ENCODE measurements at regions not wholly inside any gene's neighbourhood (a gene's known extent, or its start where the extent isn't known, plus 50 kb on each side); places are given as distances from the start of the nearest gene placed in this dataset.

DNA sequence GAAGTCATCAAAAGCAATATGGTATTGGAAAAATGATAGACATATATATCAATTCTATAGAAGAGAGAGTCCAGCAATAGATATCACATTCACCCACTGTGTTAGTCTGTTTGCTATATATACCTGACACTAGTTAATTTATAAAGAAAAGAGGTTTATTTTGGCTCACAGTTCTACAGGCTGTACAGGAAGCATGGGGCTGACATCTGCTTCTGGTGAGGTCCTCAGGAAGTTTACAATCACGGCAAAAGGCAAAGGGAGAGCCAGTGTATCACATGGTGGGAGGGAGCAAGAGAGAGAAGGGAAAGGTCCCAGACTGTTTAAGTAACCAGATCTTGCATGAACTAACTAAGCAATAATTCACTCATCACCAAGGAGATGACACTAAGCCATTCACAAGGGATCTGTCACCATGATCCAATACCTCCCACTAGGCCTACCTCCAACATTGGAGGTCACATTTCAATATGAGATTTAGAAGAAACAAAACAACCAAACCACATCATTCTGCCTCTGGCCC is 470.6 kb downstream of the METTL4 start:
- Histone ChIP-seq H3K9ac (ENCODE audit: low read depth, low read length, poor library complexity) (no peak overlapping the region), H3K27ac (replicated peaks; ENCODE audit: low read length) (no peak overlapping the region), H3K4me1 (ENCODE audit: control insufficient read depth in 2 of 2, insufficient read depth in 1 of 2, low read depth in 1 of 2, low read length in 2 of 2) (no peaks in the 10 kb centered on the region), H3K4ac (ENCODE audit: low read length) (no peak overlapping the region), H3K18ac (ENCODE audit: low read length) (no peak overlapping the region), H3K79me1 (ENCODE audit: low read depth, low read length) (no peaks in the 10 kb centered on the region), H4K91ac (ENCODE audit: low read depth, low read length, poor library complexity) (no peak overlapping the region), H3K4me3 (ENCODE audit: low read length in 2 of 2) (no peak overlapping the region), H2BK120ac (ENCODE audit: low read depth, low read length) (no peak overlapping the region), H2BK5ac (ENCODE audit: low read length) (no peak overlapping the region), H3K23ac (ENCODE audit: low read depth, low read length, poor library complexity) (no peak overlapping the region), H4K8ac (ENCODE audit: low read depth, low read length) (no peak overlapping the region), H3K9me3 (replicated peaks in 1 of 2; ENCODE audit: control insufficient read depth in 2 of 2, insufficient read depth in 1 of 2, low read depth in 1 of 2, low read length in 2 of 2) (no peaks in the 10 kb centered on the region), H3K36me3 (replicated peaks in 1 of 2; ENCODE audit: control insufficient read depth in 2 of 2, insufficient read depth in 2 of 2, low read length in 2 of 2) (no peaks in the 10 kb centered on the region), H3K27me3 (ENCODE audit: control insufficient read depth in 3 of 3, insufficient read depth in 3 of 3, low read depth in 1 of 3, low read length in 3 of 3) (no peaks in the 10 kb centered on the region), H3K14ac (ENCODE audit: low read length) (no peak overlapping the region), H2BK15ac (ENCODE audit: low read length) (no peak overlapping the region), H3K4me2 (ENCODE audit: insufficient read depth, low read length, poor library complexity, severe bottlenecking) (no peak overlapping the region), H2BK12ac (ENCODE audit: low read length) (no peak overlapping the region), H2AFZ (ENCODE audit: low read length) (no peak overlapping the region), H2AK5ac (ENCODE audit: low read depth, low read length) (no peak overlapping the region)
- WGBS, 2 donors (ENCODE audit: extremely low coverage in 2 of 2, insufficient read length in 2 of 2, insufficient replicate concordance in 1 of 2) = no CpG with 5 or more reads among the region's 1 CpG
- no peak for DNase-seq (ENCODE audit: low spot score)

DNA sequence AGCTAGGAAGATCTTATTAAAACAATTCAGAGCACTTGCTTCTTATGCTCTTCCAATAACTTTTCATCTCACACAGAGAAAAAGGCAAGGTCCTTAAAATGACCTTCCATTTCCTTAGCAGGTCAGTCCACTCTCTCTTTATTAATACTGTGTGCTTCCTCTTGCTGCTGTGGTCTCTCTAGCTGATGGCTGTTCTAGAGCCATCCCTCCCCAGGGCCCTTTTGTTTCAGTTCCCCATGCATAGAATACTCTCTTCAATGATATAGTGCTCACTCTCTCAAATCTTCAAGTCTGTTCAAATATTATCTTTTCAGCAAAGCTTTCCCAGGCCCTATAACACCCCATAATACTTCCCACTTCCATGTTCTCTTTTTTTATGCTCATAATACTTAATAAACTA is 469.3 kb downstream of the METTL4 start:
- Histone ChIP-seq H3K18ac (ENCODE audit: low read length) (no peak overlapping the region), H3K14ac (ENCODE audit: low read length) (no peak overlapping the region), H3K23ac (ENCODE audit: low read depth, low read length, poor library complexity) (no peak overlapping the region), H2BK120ac (ENCODE audit: low read depth, low read length) (no peak overlapping the region), H2BK15ac (ENCODE audit: low read length) (no peak overlapping the region), H2BK5ac (ENCODE audit: low read length) (no peak overlapping the region), H2AK5ac (ENCODE audit: low read depth, low read length) (no peak overlapping the region), H4K8ac (ENCODE audit: low read depth, low read length) (no peak overlapping the region), H3K27me3 (ENCODE audit: control insufficient read depth in 3 of 3, insufficient read depth in 3 of 3, low read depth in 1 of 3, low read length in 3 of 3) (no peaks in the 10 kb centered on the region), H3K4me2 (ENCODE audit: insufficient read depth, low read length, poor library complexity, severe bottlenecking) (no peak overlapping the region), H3K27ac (replicated peaks; ENCODE audit: low read length) (no peak overlapping the region), H2BK12ac (ENCODE audit: low read length) (no peak overlapping the region), H3K9me3 (replicated peaks in 1 of 2; ENCODE audit: control insufficient read depth in 2 of 2, insufficient read depth in 1 of 2, low read depth in 1 of 2, low read length in 2 of 2) (no peaks in the 10 kb centered on the region), H3K4ac (ENCODE audit: low read length) (no peak overlapping the region), H3K4me3 (ENCODE audit: low read length in 2 of 2) (no peak overlapping the region), H4K91ac (ENCODE audit: low read depth, low read length, poor library complexity) (no peak overlapping the region), H3K9ac (ENCODE audit: low read depth, low read length, poor library complexity) (no peak overlapping the region), H2AFZ (ENCODE audit: low read length) (no peak overlapping the region), H3K36me3 (replicated peaks in 1 of 2; ENCODE audit: control insufficient read depth in 2 of 2, insufficient read depth in 2 of 2, low read length in 2 of 2) (no peaks in the 10 kb centered on the region), H3K4me1 (ENCODE audit: control insufficient read depth in 2 of 2, insufficient read depth in 1 of 2, low read depth in 1 of 2, low read length in 2 of 2) (no peaks in the 10 kb centered on the region), H3K79me1 (ENCODE audit: low read depth, low read length) (no peaks in the 10 kb centered on the region)
- DNase-seq (ENCODE audit: low spot score) = no peak

DNA sequence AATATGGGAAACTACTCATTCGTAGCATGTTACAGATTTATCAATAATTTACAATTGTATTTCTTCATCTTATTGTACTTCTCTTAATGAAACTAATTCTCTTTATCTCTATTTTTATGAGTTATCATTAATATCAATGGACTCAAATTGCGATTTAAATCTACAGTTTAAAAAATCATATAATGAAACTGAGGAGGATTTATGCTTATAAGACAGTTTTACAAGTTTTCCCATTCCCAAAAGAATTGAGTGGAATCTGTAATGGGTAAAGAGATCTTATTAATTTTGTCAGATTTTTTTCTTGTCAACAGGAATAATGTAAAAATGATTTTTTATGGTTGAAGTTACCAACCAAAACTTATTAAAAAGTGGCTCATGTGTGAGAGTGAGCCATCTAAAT is 468.0 kb downstream of the METTL4 start:
- H3K23ac ChIP-seq (ENCODE audit: low read depth, low read length, poor library complexity) = no peak overlapping the region
- no peak overlapping the region for H3K14ac ChIP-seq (ENCODE audit: low read length)
- DNase-seq (ENCODE audit: low spot score) = no peak
- H2AK5ac ChIP-seq (ENCODE audit: low read depth, low read length) = no peak overlapping the region
- no peak overlapping the region for H4K8ac ChIP-seq (ENCODE audit: low read depth, low read length)
- H3K4ac ChIP-seq (ENCODE audit: low read length) = no peak overlapping the region
- no peak overlapping the region for H2BK15ac ChIP-seq (ENCODE audit: low read length)
- H3K36me3 ChIP-seq (replicated peaks in 1 of 2; ENCODE audit: control insufficient read depth in 2 of 2, insufficient read depth in 2 of 2, low read length in 2 of 2) = no peaks in the 10 kb centered on the region
- no peak overlapping the region for H2BK120ac ChIP-seq (ENCODE audit: low read depth, low read length)
- no peak overlapping the region for H3K27ac ChIP-seq (replicated peaks; ENCODE audit: low read length)
- H2BK12ac ChIP-seq (ENCODE audit: low read length) = no peak overlapping the region
- H3K4me1 ChIP-seq (ENCODE audit: control insufficient read depth in 2 of 2, insufficient read depth in 1 of 2, low read depth in 1 of 2, low read length in 2 of 2) = no peaks in the 10 kb centered on the region
- no peak overlapping the region for H3K9ac ChIP-seq (ENCODE audit: low read depth, low read length, poor library complexity)
- no peaks in the 10 kb centered on the region for H3K79me1 ChIP-seq (ENCODE audit: low read depth, low read length)
- H2BK5ac ChIP-seq (ENCODE audit: low read length) = no peak overlapping the region
- no peaks in the 10 kb centered on the region for H3K9me3 ChIP-seq (replicated peaks in 1 of 2; ENCODE audit: control insufficient read depth in 2 of 2, insufficient read depth in 1 of 2, low read depth in 1 of 2, low read length in 2 of 2)
- H2AFZ ChIP-seq (ENCODE audit: low read length) = no peak overlapping the region
- no peaks in the 10 kb centered on the region for H3K27me3 ChIP-seq (ENCODE audit: control insufficient read depth in 3 of 3, insufficient read depth in 3 of 3, low read depth in 1 of 3, low read length in 3 of 3)
- H4K91ac ChIP-seq (ENCODE audit: low read depth, low read length, poor library complexity) = no peak overlapping the region
- H3K18ac ChIP-seq (ENCODE audit: low read length) = no peak overlapping the region
- H3K4me2 ChIP-seq (ENCODE audit: insufficient read depth, low read length, poor library complexity, severe bottlenecking) = no peak overlapping the region
- no peak overlapping the region for H3K4me3 ChIP-seq (ENCODE audit: low read length in 2 of 2)
- WGBS, 2 donors (ENCODE audit: extremely low coverage in 2 of 2, insufficient read length in 2 of 2, insufficient replicate concordance in 1 of 2) = no CpG with 5 or more reads among the region's 2 CpGs

DNA sequence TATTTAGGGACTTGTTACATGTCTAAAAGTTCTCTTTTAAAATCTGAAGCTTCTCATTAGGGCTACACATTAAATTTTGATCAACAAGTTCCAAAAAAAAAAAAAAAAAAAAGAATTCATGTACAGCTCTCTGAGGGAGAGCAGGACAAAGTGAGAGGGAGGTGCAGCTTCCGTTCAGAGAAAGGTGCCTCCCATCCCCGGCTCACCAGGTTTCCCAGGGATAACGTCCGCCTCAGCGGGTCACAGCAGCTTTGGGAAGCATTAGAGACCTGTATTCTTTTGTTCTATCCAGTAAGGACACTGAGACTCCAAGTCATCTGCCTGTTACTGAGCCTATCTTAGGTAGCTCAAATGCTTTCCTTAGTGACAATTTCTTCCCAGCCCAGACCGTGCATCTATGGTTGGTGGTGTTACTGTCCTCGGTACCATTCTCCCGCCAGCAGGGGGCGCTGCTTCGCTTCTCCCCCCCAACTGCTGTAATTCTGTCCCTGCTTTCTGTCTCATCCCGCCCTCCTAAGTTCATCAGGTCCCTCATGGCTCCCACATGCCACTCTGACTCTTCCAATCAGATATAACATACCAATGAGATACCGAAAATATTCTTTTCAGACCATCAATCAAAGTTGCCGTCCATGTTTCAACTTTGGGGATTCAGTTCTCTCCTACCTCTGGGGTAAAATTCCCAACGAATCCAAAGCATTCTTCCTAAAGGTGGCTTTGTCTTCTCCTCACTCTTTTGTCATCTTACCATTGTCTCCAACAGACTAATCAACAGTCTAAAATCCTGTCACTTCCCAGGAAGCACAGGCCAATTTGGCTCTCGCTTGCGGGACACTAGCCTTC is 466.5 kb downstream of the METTL4 start:
- Histone ChIP-seq H3K18ac (ENCODE audit: low read length) (no peak overlapping the region), H3K9me3 (replicated peaks in 1 of 2; ENCODE audit: control insufficient read depth in 2 of 2, insufficient read depth in 1 of 2, low read depth in 1 of 2, low read length in 2 of 2) (no peaks in the 10 kb centered on the region), H3K23ac (ENCODE audit: low read depth, low read length, poor library complexity) (no peak overlapping the region), H2BK12ac (ENCODE audit: low read length) (no peak overlapping the region), H2AFZ (ENCODE audit: low read length) (no peak overlapping the region), H3K79me1 (ENCODE audit: low read depth, low read length) (no peaks in the 10 kb centered on the region), H3K4ac (ENCODE audit: low read length) (no peak overlapping the region), H3K4me3 (ENCODE audit: low read length in 2 of 2) (no peak overlapping the region), H3K27me3 (ENCODE audit: control insufficient read depth in 3 of 3, insufficient read depth in 3 of 3, low read depth in 1 of 3, low read length in 3 of 3) (no peaks in the 10 kb centered on the region), H3K27ac (replicated peaks; ENCODE audit: low read length) (no peak overlapping the region), H4K8ac (ENCODE audit: low read depth, low read length) (no peak overlapping the region), H2BK5ac (ENCODE audit: low read length) (no peak overlapping the region), H2BK15ac (ENCODE audit: low read length) (no peak overlapping the region), H4K91ac (ENCODE audit: low read depth, low read length, poor library complexity) (no peak overlapping the region), H3K9ac (ENCODE audit: low read depth, low read length, poor library complexity) (no peak overlapping the region), H3K36me3 (replicated peaks in 1 of 2; ENCODE audit: control insufficient read depth in 2 of 2, insufficient read depth in 2 of 2, low read length in 2 of 2) (no peaks in the 10 kb centered on the region), H3K4me1 (ENCODE audit: control insufficient read depth in 2 of 2, insufficient read depth in 1 of 2, low read depth in 1 of 2, low read length in 2 of 2) (no peaks in the 10 kb centered on the region), H3K4me2 (ENCODE audit: insufficient read depth, low read length, poor library complexity, severe bottlenecking) (no peak overlapping the region), H3K14ac (ENCODE audit: low read length) (no peak overlapping the region), H2BK120ac (ENCODE audit: low read depth, low read length) (no peak overlapping the region), H2AK5ac (ENCODE audit: low read depth, low read length) (no peak overlapping the region)
- DNase-seq (ENCODE audit: low spot score) = peak; percentile 33
- WGBS, 2 donors (ENCODE audit: extremely low coverage in 2 of 2, insufficient read length in 2 of 2, insufficient replicate concordance in 1 of 2) = no CpG with 5 or more reads among the region's 16 CpGs
